HFF-Myc (cell line): ENCODE measurements at regions not wholly inside any gene's neighbourhood (a gene's known extent, or its start where the extent isn't known, plus 50 kb on each side); places are given as distances from the start of the nearest gene placed in this dataset.

Experiments
- DNase-seq: peaks from one replicate; pipeline ENCODE4 v3.0.0-alpha.2; 2011; ENCODE audit warnings: low read depth; ENCODE audit errors: extremely low read depth
- H3K4me3 ChIP-seq: replicated peaks from 2 replicates; pipeline ENCODE4 v1.5.1; 2011; ENCODE audit warnings: low read depth, mild to moderate bottlenecking, control low read depth, low read length
- CTCF ChIP-seq: IDR thresholded peaks from 2 replicates; pipeline ENCODE4 v1.5.1; 2012; ENCODE audit warnings: mild to moderate bottlenecking, low read depth, low read length, control low read depth; ENCODE audit errors: missing control alignments

DNA sequence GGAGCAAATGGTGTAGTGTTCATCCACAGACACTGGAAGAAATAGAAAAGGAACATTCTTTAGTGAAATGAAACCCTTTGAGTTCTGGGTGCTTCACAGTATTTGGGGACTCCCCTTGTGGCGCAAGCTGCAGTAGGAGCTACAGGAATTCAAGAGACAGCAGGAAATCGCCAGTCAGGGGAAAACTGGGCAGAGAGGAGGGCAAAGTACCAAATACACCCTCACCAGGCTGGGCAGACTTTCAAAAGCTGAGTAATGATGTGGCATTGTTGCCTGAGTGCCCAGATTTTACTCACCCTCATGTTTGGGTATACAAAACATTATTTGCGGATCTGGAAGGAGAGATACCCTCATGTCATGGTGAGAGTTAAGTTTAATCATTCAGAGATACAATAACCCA is 97.9 kb downstream of the SOD2 start:
- no peak for DNase-seq
- no peak for TF ChIP-seq CTCF
- H3K4me3 ChIP-seq: no peak overlapping the region

GRCh38 chr6:159594750-159595117 is 98.3 kb downstream of the SOD2 start:
- no peak for TF ChIP-seq CTCF

GRCh38 chr6:159594106-159594749 is 98.8 kb downstream of the SOD2 start:
- no peak overlapping the region for H3K4me3 ChIP-seq
- TF ChIP-seq CTCF: no peak
- no peak for DNase-seq

More at GRCh38 chr6:159594750-159595117, 98.3 kb downstream of the SOD2 start:
- no peak for DNase-seq
- no peak overlapping the region for H3K4me3 ChIP-seq

DNA sequence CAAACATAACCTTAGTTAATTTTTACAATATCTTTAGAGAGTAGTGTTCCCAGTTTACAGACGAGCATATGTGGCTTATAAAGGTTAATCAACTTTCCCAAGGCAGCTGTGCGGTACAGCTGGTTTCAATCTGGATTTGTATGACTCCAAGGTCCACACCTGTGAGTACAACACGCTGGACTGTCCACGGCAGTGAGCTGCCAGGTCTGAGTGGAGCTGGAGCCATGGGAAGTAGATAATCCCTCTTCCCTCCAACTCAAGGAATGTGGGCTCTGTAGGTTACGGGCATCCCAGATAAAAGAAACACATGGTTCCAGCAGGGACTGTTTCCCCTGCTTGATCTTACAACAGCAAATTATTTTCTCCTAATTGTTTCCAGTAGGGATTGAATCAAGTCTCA is 102.2 kb downstream of the SOD2 start:
- DNase-seq: no peak
- no peak overlapping the region for H3K4me3 ChIP-seq
- TF ChIP-seq CTCF: no peak

DNA sequence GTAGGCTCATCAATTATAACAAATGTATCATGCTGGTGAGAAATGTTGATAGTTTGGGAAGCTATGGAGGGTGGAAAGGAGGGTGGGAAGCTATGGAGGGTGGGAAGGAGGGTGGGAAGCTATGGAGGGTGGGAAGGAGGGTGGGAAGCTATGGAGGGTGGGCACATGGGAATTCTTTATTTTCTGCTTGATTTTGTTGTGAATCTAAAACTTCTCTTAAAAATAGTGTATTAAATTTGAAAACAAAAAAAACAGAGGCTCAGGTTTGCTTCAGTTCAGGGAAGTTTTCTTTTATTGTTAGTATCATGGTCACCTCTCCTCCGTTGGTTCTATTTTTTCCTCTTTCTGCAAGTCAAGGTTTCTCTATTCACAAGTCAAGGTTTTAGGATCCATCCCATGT is 106.4 kb downstream of the SOD2 start:
- DNase-seq: no peak
- no peak for TF ChIP-seq CTCF
- H3K4me3 ChIP-seq: no peak overlapping the region

GRCh38 chr6:159582736-159583135 is 110.3 kb downstream of the SOD2 start:
- DNase-seq: no peak
- TF ChIP-seq CTCF: no peak
- H3K4me3 ChIP-seq: no peak overlapping the region

- no peak for TF ChIP-seq CTCF
- no peak overlapping the region for H3K4me3 ChIP-seq
- no peak for DNase-seq
These were observed 114.4 kb downstream of the SOD2 start for GRCh38 chr6:159578629-159579028.
